ENCODE measurements at regions not wholly inside any gene's neighbourhood (a gene's known extent, or its start where the extent isn't known, plus 50 kb on each side); places are given as distances from the start of the nearest gene placed in this dataset.

- POLR2A ChIA-PET: no interaction called here
- Histone ChIP-seq H3K4me1 (ENCODE audit: control insufficient read depth, insufficient read depth, low read length) (no peaks in the 10 kb centered on the region), H3K27ac (ENCODE audit: extremely low read depth, low read depth, low read length) (no peak overlapping the region), H3K36me3 (ENCODE audit: control insufficient read depth in 2 of 2, insufficient read depth in 1 of 2, low read length in 2 of 2) (no peaks in the 10 kb centered on the region), H3K4me3 (ENCODE audit: low read depth, low read length) (no peak overlapping the region), H3K9me3 (ENCODE audit: control insufficient read depth, insufficient read depth, low read depth, low read length) (no peaks in the 10 kb centered on the region)
- no peak for TF ChIP-seq ZNF155 (tag by site-specific recombination; IDR thresholded peaks at IDR 0.05)
- TF ChIP-seq ZNF76 (tag by site-specific recombination; IDR thresholded peaks at IDR 0.05; ENCODE audit: borderline replicate concordance, low read depth): no peak
- TF ChIP-seq ZFHX2 (tag by site-specific recombination; conservative IDR thresholded peaks at IDR 0.05): 0 out of 2 replicates have a peak, but pooled peaks have one; percentile 10
- TF ChIP-seq ZSCAN16 (tag by site-specific recombination; IDR thresholded peaks at IDR 0.05): no peak
- CTCF ChIA-PET: no interaction called here
Observed at GRCh38 chr6:167576050-167576741, 250.5 kb upstream of the AFDN start.

DNA sequence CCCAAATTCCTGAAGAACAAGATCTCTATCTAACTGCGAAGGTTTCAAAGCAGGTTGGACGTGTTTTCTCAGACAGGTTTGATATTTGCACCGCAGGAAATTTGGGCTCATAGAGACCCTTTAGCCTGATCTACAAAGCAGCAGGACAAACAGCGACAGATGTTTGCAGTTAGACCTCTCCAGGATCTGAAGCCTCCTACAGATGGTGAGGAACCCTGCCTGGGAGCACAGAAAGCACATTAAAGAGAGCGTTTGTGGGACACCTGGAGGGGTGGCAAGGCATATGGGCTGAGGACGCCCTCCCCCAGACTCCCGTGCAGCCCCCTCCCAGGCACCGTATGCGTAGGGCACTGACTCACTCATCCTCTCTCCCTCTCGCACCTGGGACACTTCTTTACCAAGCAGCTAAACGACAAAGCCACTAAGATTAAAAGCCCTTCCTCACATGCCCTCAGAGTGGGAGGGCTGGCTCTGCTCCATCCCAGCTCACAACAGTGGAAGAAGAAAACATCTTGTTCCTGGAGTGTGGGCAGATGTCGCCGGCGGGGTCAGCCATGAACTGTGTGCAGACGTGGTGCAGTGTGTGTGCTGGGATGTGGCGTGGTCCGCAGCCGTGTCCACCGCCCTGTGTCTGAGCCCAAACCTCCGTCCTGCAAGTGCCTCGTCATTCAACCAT is 249.7 kb upstream of the AFDN start:
- Histone ChIP-seq H3K9me3 (ENCODE audit: control insufficient read depth, insufficient read depth, low read depth, low read length) (no peaks in the 10 kb centered on the region), H3K36me3 (ENCODE audit: control insufficient read depth in 2 of 2, insufficient read depth in 1 of 2, low read length in 2 of 2) (no peaks in the 10 kb centered on the region), H3K4me3 (ENCODE audit: low read depth, low read length) (no peak overlapping the region), H3K27ac (ENCODE audit: extremely low read depth, low read depth, low read length) (no peak overlapping the region), H3K4me1 (ENCODE audit: control insufficient read depth, insufficient read depth, low read length) (no peaks in the 10 kb centered on the region)
- TF ChIP-seq WT1 (tag by site-specific recombination; IDR thresholded peaks at IDR 0.05): no peak
- no peak for TF ChIP-seq ZNF548 (tag by site-specific recombination; IDR thresholded peaks at IDR 0.05)
- no peak for TF ChIP-seq PRDM6 (tag by site-specific recombination; IDR thresholded peaks at IDR 0.05)
- TF ChIP-seq, protein P1, sequence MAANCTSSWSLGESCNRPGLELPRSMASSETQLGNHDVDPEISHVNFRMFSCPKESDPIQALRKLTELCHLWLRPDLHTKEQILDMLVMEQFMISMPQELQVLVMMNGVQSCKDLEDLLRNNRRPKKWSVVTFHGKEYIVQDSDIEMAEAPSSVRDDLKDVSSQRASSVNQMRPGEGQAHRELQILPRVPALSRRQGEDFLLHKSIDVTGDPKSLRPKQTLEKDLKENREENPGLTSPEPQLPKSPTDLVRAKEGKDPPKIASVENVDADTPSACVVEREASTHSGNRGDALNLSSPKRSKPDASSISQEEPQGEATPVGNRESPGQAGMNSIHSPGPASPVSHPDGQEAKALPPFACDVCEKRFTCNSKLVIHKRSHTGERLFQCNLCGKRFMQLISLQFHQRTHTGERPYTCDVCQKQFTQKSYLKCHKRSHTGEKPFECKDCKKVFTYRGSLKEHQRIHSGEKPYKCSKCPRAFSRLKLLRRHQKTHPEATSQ (tag by site-specific recombination; IDR thresholded peaks at IDR 0.05): no peak
- TF ChIP-seq ZNF660 (tag by site-specific recombination; IDR thresholded peaks at IDR 0.05): no peak
- TF ChIP-seq ZNF221 (tag by site-specific recombination; IDR thresholded peaks at IDR 0.05; ENCODE audit: borderline replicate concordance): no peak
- no peak for TF ChIP-seq EGR2 (tag by site-specific recombination; IDR thresholded peaks at IDR 0.05; ENCODE audit: low read depth)
- TF ChIP-seq KLF17 (tag by site-specific recombination; IDR thresholded peaks at IDR 0.05): no peak
- TF ChIP-seq YY1 (tag by site-specific recombination; IDR thresholded peaks at IDR 0.05): no peak
- no peak for TF ChIP-seq ZNF561 (tag by site-specific recombination; IDR thresholded peaks at IDR 0.05; ENCODE audit: borderline replicate concordance)
- TF ChIP-seq ZNF488 (tag by site-specific recombination; IDR thresholded peaks at IDR 0.05): no peak
- TF ChIP-seq ZNF391 (tag by site-specific recombination; IDR thresholded peaks at IDR 0.05; ENCODE audit: borderline replicate concordance, low read depth): no peak
- TF ChIP-seq ZNF280D (tag by site-specific recombination; IDR thresholded peaks at IDR 0.05): no peak
- TF ChIP-seq ZNF423 (tag by site-specific recombination; IDR thresholded peaks at IDR 0.05): no peak
- no peak for TF ChIP-seq ZNF140 (tag by site-specific recombination; IDR thresholded peaks at IDR 0.05)
- POLR2A ChIA-PET: no interaction called here
- CTCF ChIA-PET: no interaction called here

Measured in HEK293 (cell line).